Thyroid gland (tissue), 4 donors: ENCODE measurements at regions not wholly inside any gene's neighbourhood (a gene's known extent, or its start where the extent isn't known, plus 50 kb on each side); places are given as distances from the start of the nearest gene placed in this dataset.

Experiments
- CTCF ChIP-seq, 6 experiments: fragments of 200-600 bp in 3 of 6; fragments of 450-650 bp in 3 of 6; sonication (generic) in 3 of 6; IDR thresholded peaks; one replicate each; pipeline ENCODE4 v1.5.1; 2016 to 2019; ENCODE audit warnings: antibody characterized with exemption in 6 of 6, mild to moderate bottlenecking in 2 of 6, inconsistent platforms in 1 of 6, moderate library complexity in 1 of 6
- POLR2A ChIP-seq, 2 donors: fragments of 450-650 bp; IDR thresholded peaks; one replicate each; pipeline ENCODE4 v1.6.1; 2017; ENCODE audit warnings: antibody characterized with exemption in 2 of 2, mild to moderate bottlenecking in 2 of 2, moderate library complexity in 1 of 2

DNA sequence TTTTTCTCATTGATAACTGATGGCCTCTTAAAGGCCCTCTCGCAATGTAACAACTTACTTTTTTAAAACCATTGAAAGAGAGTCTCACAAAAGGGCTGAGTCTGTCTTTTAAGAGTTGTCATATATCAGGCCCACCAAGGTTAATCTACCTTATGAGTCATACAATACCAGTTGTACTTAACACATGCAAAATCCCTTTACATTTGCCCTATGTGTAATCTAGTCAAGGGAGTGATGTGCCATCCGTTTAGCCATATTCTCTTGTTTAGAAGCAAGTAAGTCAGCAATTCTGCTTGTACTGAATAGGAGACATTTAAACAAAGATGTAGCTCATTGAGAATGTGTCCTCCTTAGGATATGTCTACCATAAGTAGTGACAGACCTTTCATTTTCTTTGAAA lies 143.7 kb downstream of the TENT5A start:
- TF ChIP-seq CTCF (IDR thresholded peaks at IDR 0.05) (no peak), POLR2A (IDR thresholded peaks at IDR 0.05) (no peak)
